ENCODE measurements at regions not wholly inside any gene's neighbourhood (a gene's known extent, or its start where the extent isn't known, plus 50 kb on each side); places are given as distances from the start of the nearest gene placed in this dataset.
"Not testable (repeated sequence)": the region's sequence is repeated elsewhere in the genome, so short reads cannot be mapped to it uniquely, and the experiment has no call there.

GRCh38 chr12:76943008-76943407 is 64.2 kb upstream of the CSRP2 start:
- no peak overlapping the region for H3K4me3 ChIP-seq (ENCODE audit: low read length)
- no peak overlapping the region for H3K9ac ChIP-seq (ENCODE audit: low read depth, low read length)
- H3K9me3 ChIP-seq (replicated peaks; ENCODE audit: low read length), result no peaks in the 10 kb centered on the region
- peaks cover 3% of the 10 kb centered on the region for H3K27me3 ChIP-seq (ENCODE audit: control insufficient read depth, insufficient read depth, low read length)
- H3K4me1 ChIP-seq (ENCODE audit: control insufficient read depth, insufficient read depth, low read length), result peaks cover 19% of the 10 kb centered on the region
- H3K36me3 ChIP-seq (ENCODE audit: insufficient read depth, low read length), result no peaks in the 10 kb centered on the region
- H3K4me2 ChIP-seq (ENCODE audit: low read length), result peak overlapping the region; percentile 16

- Histone ChIP-seq H3K4me2 (ENCODE audit: low read length) (peak overlapping the region; percentile 16), H3K9ac (ENCODE audit: low read depth, low read length) (no peak overlapping the region), H3K9me3 (replicated peaks; ENCODE audit: low read length) (no peaks in the 10 kb centered on the region), H3K27me3 (ENCODE audit: control insufficient read depth, insufficient read depth, low read length) (peaks cover 3% of the 10 kb centered on the region), H3K4me1 (ENCODE audit: control insufficient read depth, insufficient read depth, low read length) (peaks cover 19% of the 10 kb centered on the region), H3K4me3 (ENCODE audit: low read length) (no peak overlapping the region), H3K36me3 (ENCODE audit: insufficient read depth, low read length) (no peaks in the 10 kb centered on the region)
Observed at GRCh38 chr12:76942267-76942666, 63.4 kb upstream of the CSRP2 start.

- Histone ChIP-seq H3K36me3 (ENCODE audit: insufficient read depth, low read length) (no peaks in the 10 kb centered on the region), H3K27me3 (ENCODE audit: control insufficient read depth, insufficient read depth, low read length) (no peaks in the 10 kb centered on the region), H3K4me1 (ENCODE audit: control insufficient read depth, insufficient read depth, low read length) (peaks cover 16% of the 10 kb centered on the region), H3K4me3 (ENCODE audit: low read length) (no peak overlapping the region), H3K4me2 (ENCODE audit: low read length) (no peak overlapping the region), H3K9ac (ENCODE audit: low read depth, low read length) (no peak overlapping the region), H3K9me3 (replicated peaks; ENCODE audit: low read length) (no peaks in the 10 kb centered on the region)
Observed at GRCh38 chr12:76940671-76941445, 62.0 kb upstream of the CSRP2 start.

- no peak overlapping the region for H3K4me2 ChIP-seq (ENCODE audit: low read length)
- no peak overlapping the region for H3K4me3 ChIP-seq (ENCODE audit: low read length)
- H3K9me3 ChIP-seq (replicated peaks; ENCODE audit: low read length), result no peaks in the 10 kb centered on the region
- no peaks in the 10 kb centered on the region for H3K36me3 ChIP-seq (ENCODE audit: insufficient read depth, low read length)
- H3K27me3 ChIP-seq (ENCODE audit: control insufficient read depth, insufficient read depth, low read length), result no peaks in the 10 kb centered on the region
- H3K9ac ChIP-seq (ENCODE audit: low read depth, low read length), result no peak overlapping the region
- H3K4me1 ChIP-seq (ENCODE audit: control insufficient read depth, insufficient read depth, low read length), result peaks cover 14% of the 10 kb centered on the region
Observed at GRCh38 chr12:76939701-76940100, 60.9 kb upstream of the CSRP2 start.

GRCh38 chr12:76936275-76937193 is 57.7 kb upstream of the CSRP2 start:
- Histone ChIP-seq H3K4me3 (ENCODE audit: low read length) (no peak overlapping the region), H3K9me3 (replicated peaks; ENCODE audit: low read length) (no peaks in the 10 kb centered on the region), H3K36me3 (ENCODE audit: insufficient read depth, low read length) (no peaks in the 10 kb centered on the region), H3K27me3 (ENCODE audit: control insufficient read depth, insufficient read depth, low read length) (peaks cover 7% of the 10 kb centered on the region), H3K9ac (ENCODE audit: low read depth, low read length) (no peak overlapping the region), H3K4me1 (ENCODE audit: control insufficient read depth, insufficient read depth, low read length) (no peaks in the 10 kb centered on the region), H3K4me2 (ENCODE audit: low read length) (no peak overlapping the region)

- not testable (repeated sequence) for H3K4me2 ChIP-seq (ENCODE audit: low read length); H3K36me3 ChIP-seq (ENCODE audit: insufficient read depth, low read length); H3K9ac ChIP-seq (ENCODE audit: low read depth, low read length); H3K4me3 ChIP-seq (ENCODE audit: low read length); H3K4me1 ChIP-seq (ENCODE audit: control insufficient read depth, insufficient read depth, low read length); H3K9me3 ChIP-seq (replicated peaks; ENCODE audit: low read length)
- peaks cover 10% of the 10 kb centered on the region for H3K27me3 ChIP-seq (ENCODE audit: control insufficient read depth, insufficient read depth, low read length)
Observed at GRCh38 chr12:76933392-76933791, 54.6 kb upstream of the CSRP2 start.

- Histone ChIP-seq H3K27me3 (ENCODE audit: control insufficient read depth, insufficient read depth, low read length) (peaks cover 10% of the 10 kb centered on the region), H3K4me1 (ENCODE audit: control insufficient read depth, insufficient read depth, low read length) (no peaks in the 10 kb centered on the region), H3K9me3 (replicated peaks; ENCODE audit: low read length) (no peaks in the 10 kb centered on the region), H3K4me2 (ENCODE audit: low read length) (no peak overlapping the region), H3K9ac (ENCODE audit: low read depth, low read length) (no peak overlapping the region), H3K4me3 (ENCODE audit: low read length) (no peak overlapping the region), H3K36me3 (ENCODE audit: insufficient read depth, low read length) (no peaks in the 10 kb centered on the region)
Observed at GRCh38 chr12:76929499-76929898, 50.7 kb upstream of the CSRP2 start.
